D341Med (cell line): ENCODE measurements at regions not wholly inside any gene's neighbourhood (a gene's known extent, or its start where the extent isn't known, plus 50 kb on each side); places are given as distances from the start of the nearest gene placed in this dataset.
"Not testable (repeated sequence)": the region's sequence is repeated elsewhere in the genome, so short reads cannot be mapped to it uniquely, and the experiment has no call there.

Experiments used
- DNase-seq: peaks from one replicate; pipeline ENCODE4 v3.0.0; 2012; ENCODE audit warnings: low spot score

- DNase-seq, result no peak
These were observed 628.0 kb downstream of the TMEM114 start for GRCh38 chr16:7962091-7962879.

- DNase-seq, result no peak
These were observed 624.5 kb downstream of the RBFOX1 start for GRCh38 chr16:7957151-7957550.

- no peak for DNase-seq
These were observed 620.7 kb downstream of the RBFOX1 start for GRCh38 chr16:7953360-7953759.

GRCh38 chr16:7946142-7946541, 613.5 kb downstream of the RBFOX1 start:
- no peak for DNase-seq

GRCh38 chr16:7938175-7938574, 605.5 kb downstream of the RBFOX1 start:
- no peak for DNase-seq

- peak; percentile 53 for DNase-seq
These were observed 588.7 kb downstream of the RBFOX1 start for GRCh38 chr16:7921345-7921744.

- DNase-seq, result no peak
These were observed 587.1 kb downstream of the RBFOX1 start for GRCh38 chr16:7919782-7920181.

- DNase-seq, result no peak
These were observed 582.1 kb downstream of the RBFOX1 start for GRCh38 chr16:7914748-7915147.

- DNase-seq, result no peak
These were observed 579.5 kb downstream of the RBFOX1 start for GRCh38 chr16:7912132-7912531.

GRCh38 chr16:7910116-7910515, 577.5 kb downstream of the RBFOX1 start:
- no peak for DNase-seq

- DNase-seq, result no peak
These were observed 555.8 kb downstream of the RBFOX1 start for GRCh38 chr16:7888411-7888810.

GRCh38 chr16:7887316-7887715, 554.7 kb downstream of the RBFOX1 start:
- no peak for DNase-seq

GRCh38 chr16:7871979-7872378, 539.3 kb downstream of the RBFOX1 start:
- DNase-seq, result no peak

GRCh38 chr16:7871371-7871770, 538.7 kb downstream of the RBFOX1 start:
- DNase-seq, result no peak

GRCh38 chr16:7867831-7868230, 535.2 kb downstream of the RBFOX1 start:
- DNase-seq, result no peak

- no peak for DNase-seq
These were observed 533.5 kb downstream of the RBFOX1 start for GRCh38 chr16:7866144-7866543.

GRCh38 chr16:7865393-7865792, 532.7 kb downstream of the RBFOX1 start:
- DNase-seq, result not testable (repeated sequence)

GRCh38 chr16:7861891-7862582, 529.4 kb downstream of the RBFOX1 start:
- DNase-seq, result peak; percentile 55

GRCh38 chr16:7853197-7853596, 520.6 kb downstream of the RBFOX1 start:
- no peak for DNase-seq

- DNase-seq, result peak; percentile 57
These were observed 517.2 kb downstream of the RBFOX1 start for GRCh38 chr16:7849841-7850240.

- DNase-seq, result peak; percentile 38
These were observed 510.6 kb downstream of the RBFOX1 start for GRCh38 chr16:7843261-7843660.

GRCh38 chr16:7839568-7839967, 506.9 kb downstream of the RBFOX1 start:
- no peak for DNase-seq

- DNase-seq, result peak; percentile 59
These were observed 502.3 kb downstream of the RBFOX1 start for GRCh38 chr16:7834771-7835431.
